Left kidney (tissue), 1 donor: ENCODE measurements at regions not wholly inside any gene's neighbourhood (a gene's known extent, or its start where the extent isn't known, plus 50 kb on each side); places are given as distances from the start of the nearest gene placed in this dataset.
"Not testable (repeated sequence)": the region's sequence is repeated elsewhere in the genome, so short reads cannot be mapped to it uniquely, and the experiment has no call there.

Experiments used
- DNase-seq: peaks from one replicate; pipeline ENCODE4 v3.0.0-alpha.2; 2013

DNA sequence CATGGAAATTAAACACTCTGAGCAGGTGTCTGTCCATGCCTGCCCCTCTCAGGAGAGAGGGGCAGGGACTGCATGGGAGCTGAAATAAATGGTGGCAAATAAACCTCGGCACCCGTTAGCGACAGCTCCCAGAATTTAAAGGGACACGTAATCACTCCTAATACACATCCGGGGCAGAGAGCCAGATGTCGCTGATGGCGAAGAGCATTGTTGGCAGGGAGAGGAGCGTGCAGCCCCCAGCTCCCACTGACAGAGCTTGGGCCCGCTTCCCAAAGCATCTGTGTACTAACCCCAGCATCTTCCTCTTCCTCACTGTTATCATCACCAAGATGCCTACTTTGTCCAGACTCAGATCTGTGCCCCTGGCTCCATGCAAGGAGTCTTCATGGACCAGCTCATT is 85.8 kb downstream of the IRX5 start:
- DNase-seq, result no peak

DNA sequence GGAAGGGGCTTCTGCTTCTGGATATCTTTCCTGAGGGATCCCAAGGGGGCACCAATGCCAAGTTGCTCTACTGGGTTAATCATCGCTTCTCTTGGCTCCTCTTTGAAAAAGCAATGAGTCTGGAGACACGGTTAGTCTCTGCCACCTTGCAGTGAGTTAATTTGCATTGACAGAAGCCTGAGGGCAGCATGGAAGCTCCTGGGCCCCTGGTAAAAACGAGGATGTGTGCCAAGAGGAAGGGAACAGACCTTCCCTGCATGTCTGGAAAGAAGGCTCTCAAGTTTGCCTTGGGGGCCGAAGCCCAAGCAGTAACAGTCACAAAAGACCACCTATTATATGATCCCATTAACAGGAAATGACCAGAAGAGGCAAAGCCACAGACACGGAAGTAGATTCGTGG is 86.7 kb downstream of the IRX5 start:
- DNase-seq, result no peak

DNA sequence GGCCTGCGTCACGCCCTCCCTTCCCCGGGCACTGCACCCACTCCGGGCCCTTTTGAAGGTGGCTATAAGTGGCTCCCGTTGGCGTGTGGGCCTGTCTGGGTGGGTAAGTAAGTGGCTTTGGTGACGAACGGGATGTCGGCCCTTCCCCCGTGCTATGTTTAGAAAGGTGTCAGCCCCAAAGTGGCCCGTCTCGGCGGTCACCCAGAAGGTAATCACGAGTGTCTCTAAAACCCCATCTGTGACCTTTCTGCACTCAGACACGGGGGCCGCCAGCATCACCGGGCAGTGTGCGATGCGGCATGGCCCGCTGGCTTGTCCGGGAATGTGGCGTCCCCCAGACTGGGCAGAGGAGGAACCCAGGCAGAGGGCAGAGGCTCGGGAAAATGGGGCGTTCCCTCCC is 88.2 kb downstream of the IRX5 start:
- DNase-seq, result no peak

DNA sequence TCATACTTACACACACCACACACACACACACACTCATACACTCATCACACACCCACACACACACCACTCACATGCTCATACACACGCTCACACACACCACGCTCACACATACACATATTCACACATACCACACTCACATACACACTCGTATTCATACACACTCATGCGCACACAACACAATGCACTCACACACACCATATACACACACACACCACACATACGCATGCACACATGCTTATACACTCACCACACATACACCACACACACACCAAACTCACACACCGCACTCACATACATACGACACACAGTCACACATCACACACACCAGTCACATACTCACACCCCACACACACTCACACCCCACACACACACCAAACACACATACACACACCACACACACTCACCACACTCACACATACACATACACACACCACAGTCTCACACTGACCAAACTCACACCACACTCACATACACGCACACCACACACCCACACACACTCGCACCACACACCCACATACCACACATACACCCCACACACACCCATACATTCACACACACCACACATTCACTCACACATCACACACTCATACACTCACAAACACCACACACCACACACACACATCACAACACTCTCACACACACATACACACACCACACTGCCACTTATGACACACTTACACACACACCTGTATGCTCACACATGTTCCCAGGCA is 88.9 kb downstream of the IRX5 start:
- DNase-seq, result no peak

DNA sequence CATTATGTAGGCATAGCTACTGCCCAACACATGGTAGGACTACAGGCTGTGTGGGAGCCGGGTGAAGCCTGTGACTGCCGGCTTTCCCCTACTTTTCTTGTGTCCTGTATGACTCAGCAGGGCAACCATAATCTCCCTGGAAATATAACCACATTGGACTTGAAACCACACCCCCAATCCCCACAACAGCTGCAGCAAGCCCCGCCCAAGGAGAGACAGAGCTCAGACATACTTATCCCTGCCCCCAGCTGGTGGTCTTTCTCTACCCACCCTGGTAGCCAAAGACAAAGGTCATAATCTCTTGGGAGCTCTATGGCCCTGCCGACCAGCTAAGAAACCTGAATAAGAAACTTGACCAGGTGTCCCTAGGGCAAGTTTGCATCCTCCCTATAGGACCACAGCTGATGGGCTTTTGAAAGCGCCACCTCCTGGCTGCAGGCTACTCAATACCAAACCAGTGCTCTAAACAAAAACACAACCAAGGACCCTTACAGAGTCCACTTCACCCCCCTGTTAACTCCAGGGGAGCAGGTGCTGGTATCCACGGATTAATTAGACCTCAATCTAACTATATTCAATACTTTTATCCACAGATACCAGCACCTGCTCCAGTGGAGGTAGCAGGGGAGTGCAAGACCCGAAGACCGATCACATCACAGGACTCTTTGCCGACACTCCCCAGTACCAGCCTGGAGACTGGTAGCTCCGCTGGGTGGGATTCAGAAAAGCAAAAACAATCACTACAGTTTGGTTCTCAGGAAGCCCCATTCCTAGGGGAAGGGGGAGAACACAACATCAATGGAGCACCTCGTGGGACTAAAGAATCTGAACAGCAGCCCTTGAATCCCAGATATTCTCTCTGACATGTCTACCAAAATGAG is 91.2 kb downstream of the IRX5 start:
- DNase-seq, result no peak

DNA sequence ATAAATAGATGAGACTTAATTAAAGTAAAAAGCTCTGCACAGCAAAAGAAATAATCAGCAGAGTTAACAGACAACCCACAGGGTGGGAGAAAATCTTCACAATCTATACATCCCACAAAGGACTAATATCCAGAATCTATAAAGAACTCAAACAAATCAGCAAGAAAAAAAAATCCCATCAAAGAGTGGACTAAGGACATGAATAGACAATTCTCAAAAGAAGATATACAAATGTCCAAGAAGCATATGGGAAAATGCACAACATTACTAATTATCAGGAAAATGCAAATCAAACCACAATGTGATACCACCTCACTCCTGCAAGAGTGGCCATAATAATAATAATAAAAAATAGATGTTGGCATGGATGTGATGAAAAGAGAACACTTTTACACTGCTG is 96.6 kb downstream of the IRX5 start:
- not testable (repeated sequence) for DNase-seq

DNA sequence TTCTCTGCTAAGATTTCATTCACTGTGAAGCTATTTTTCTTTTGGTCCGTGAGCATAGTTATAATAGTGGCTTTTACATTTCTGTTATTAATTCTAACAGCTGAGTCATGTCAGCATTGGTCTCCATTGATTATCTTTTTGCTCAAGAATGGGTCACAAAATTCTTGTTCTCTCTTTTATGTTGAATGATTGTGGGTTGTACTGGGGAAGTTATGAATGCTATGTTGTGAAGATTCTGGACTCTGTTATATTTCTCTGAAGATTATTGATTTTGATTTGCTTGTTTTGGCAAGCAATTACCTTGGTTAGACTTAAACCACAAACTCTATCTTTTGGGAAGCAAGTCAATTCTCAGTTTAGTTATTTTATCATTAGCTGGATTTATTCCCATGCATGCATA is 98.8 kb downstream of the IRX5 start:
- DNase-seq, result no peak

DNA sequence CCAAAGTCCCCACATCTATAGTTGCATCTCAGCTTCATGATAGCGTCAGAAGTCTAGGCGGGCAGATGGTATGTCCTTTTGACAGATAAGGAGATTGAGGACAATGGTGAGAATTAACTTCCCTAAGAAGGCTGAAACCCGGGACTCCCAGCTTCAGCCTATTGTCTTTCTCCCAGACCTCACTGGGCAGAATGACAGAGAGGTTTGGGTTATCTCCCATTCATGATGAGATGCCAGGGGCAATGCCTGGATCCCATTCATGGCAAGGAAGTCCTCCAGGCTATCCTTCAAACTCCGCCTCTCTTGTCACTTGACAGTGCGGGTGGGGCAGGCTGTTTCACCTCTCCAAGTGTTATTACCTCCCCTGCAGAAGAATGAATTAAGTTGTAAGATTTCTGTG is 100.3 kb downstream of the IRX5 start:
- no peak for DNase-seq

DNA sequence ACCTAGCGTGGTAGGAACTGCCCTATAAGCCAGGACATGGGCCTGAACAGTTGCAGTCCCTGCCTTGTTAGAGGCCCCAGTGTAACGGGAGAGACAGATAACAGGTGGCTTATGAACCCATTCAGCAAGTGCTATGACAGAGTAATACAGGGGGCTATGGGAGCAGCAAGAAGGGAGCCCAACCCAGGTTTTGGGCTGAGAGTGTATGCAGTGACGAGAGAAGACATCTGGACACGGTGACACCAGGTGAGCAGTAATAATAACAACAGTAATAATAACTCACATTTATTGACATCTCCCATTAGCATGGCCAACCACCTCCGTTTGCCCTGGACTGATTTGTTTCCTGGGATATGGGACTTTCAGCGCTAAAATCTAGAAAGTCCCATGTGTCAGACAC is 100.8 kb downstream of the IRX5 start:
- no peak for DNase-seq

DNA sequence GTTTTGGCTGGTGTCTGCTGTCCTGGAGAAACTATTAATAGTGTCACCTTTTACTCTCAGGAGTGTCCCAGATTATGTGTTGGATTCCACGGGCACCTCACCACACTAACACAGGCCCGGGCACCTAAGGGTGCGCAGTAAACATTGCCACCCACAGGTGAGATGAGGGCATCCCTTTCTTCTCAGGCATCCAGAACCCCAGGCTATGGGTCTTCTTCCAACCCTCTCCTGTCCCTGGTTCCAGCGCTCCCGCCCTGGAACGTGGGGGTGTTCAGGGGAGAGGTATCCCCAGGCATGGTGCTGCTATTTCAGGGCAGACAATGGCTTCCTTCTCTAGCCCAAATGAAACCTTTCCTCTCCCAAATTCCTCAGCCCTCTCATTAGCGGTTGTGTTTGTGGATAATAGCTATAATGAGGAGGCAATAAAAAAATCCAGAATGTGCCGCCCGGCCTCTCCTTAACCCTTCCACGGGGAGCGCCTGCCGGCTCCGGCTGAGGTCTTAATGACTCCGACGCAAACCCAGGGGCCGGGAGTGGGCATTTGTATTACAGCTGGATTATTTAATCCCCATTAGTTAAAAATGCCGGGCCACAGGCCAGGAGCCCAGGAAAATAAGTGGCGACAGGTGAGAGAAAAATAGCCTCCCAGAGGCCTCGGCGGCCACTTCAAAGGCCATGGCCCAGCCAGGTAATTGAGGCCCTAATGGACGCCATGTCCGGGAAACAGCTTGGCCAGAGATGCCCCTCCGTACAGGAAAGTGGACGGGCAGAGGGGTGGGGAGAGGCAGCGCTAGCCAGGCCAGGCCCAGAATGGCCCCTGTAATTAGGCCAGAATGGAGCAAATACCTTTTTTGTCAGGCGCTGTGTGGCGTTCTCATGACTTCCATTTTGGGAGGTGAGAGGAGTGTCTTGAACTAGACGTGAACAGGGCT is 102.8 kb downstream of the IRX5 start:
- DNase-seq, result no peak

DNA sequence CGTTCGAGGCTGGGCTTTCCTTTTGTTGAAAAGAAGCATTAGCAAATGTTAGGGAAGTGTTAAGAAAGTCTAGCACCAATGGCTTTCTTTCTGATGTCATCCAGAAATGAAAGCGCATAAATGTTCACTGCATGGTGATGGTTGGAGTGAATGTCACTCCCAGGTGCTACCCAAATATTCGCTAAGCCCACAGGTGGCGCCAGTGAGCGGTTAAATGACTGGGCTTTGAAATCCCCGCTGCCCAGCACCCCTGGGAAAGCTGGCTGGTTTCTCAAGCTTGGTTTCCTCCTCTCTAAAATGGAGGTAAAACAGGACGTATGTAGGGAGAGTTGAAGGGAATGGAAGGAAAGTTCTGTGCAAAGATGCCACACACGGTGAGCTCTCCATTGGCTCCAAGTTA is 104.4 kb downstream of the IRX5 start:
- DNase-seq, result peak; percentile 37

DNA sequence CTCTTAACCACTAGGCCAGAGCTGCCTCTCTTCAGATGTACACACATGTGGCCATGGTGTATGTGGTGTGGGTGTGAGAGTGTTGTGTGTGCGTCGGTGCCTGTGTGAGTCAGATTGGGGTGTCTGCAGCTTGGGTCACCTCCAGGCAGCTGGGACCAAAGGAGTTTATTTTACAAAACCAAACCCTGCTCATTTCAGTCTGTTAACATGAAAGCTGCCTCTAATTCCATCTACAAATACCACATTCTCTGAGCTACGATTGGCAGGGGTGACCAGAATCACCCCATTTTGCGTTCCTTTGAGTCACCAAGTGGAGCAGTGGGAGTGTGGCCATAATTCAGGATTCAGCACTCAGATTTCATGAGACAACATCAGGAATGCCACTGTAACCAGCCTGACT is 105.3 kb downstream of the IRX5 start:
- DNase-seq, result peak; percentile 25

DNA sequence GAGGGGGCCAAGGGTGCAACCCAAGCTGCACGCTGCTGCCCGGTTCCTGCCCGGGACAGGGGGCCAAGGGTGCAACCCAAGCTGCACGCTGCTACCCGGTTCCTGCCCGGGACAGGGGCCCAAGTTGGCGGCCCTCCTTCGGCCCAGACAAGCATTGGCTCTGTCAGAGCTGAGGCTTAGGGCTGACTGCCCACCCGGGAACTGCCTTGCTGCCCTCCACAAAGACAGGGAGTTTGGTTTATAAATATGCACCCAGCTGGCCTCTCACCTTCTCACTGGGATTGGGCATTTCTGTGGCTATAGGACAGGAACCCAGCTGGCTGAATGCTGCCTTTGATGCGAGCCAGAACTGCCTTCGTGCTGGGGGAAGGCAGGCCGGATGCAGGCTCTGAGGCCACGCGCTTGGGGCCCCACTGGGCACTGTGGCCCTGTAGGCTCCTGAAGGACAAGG is 105.7 kb downstream of the IRX5 start:
- DNase-seq, result no peak

DNA sequence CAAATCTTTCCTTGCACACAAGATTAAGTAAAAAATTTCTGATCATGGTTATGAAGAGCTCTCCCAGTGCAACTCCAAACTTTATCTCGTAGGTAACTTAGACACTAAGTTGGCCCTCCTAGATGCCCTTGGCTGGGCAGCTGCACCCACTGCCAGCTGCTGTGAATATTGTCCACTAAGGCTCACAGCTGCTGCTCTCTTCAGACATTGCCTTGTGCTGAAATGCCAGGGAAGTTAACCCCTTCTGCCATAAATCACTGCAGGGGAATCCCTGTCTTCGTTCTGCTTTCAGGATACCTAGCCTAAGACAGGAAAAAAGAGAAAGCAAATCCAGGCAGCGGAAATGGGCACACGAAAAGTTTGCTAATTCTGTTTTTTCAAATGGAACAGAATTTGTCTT is 106.4 kb downstream of the IRX5 start:
- peak; percentile 33 for DNase-seq

DNA sequence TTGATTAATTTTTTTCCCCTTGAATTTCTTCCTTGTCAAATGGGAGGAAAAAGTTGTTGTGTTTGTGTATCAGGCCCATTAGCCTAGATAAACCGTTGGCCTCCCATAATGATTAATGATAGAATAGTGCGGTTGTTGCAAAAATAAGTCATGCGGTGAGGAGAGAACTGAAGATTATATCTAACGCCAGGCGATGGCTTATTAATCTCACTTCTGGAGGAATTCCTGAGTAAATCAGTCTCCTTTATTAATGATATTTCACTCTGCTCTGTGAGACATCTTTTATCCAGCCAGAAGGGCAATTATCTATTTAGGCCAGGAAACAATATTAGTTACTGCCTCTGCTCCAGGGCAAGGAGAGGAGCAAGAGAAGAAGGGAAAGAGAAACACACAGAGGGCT is 107.3 kb downstream of the IRX5 start:
- DNase-seq, result no peak

DNA sequence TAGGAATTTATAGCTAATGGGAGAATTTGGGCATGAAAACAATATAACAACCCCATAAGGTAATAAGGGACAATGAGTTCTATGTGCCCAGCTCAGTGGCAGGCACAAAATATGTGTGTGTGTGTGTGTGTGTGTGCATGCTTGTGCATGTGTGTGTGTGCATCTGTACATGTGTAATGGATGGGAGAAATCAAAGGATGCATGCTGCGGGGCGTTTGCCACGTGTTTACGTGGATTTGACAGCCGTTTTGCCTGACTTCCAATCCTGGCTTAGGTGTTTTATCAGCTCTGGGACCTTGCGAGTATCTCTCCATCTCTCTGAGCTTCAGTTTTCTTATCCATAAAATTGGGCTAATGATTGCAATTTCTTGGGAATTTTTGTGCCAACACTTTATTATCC is 108.4 kb downstream of the IRX5 start:
- DNase-seq, result no peak

DNA sequence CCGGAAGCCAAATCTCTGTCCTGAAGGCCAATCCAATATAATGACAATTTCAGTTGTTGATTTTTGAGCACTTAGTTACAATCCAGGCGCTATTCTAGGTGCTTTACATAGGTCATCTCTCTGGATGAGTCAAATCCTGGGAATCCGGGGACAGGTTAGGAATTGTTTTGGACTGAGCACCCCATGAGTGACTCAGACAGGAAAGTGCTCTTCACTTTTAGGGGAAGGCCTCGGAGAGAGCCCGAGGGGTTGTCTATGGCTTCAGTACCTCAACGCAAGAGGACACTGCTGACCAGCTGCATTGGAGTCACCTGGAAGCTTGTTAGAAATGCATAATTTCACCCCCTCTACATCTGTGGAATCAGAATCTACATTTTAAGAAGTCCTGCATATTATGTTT is 108.8 kb downstream of the IRX5 start:
- DNase-seq, result no peak

DNA sequence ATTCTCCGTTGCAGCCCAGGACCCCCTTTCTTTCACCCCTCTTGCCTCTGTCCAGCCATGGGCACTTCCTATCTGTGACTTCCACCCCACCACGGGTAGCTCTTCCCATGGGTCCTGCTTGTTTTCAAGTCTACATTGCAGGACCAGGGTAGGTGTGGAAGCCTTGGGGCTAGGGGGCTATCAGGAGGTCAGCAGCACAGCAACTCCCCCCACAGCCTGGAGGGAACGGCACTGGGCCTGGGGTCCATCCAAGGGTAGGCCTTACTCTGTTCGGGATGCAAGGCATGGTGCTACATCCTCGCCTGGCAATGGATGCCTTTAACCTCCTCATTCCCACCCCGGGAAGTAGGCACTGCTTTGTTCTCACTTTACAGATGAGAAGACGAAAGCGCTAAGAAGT is 109.3 kb downstream of the IRX5 start:
- DNase-seq, result no peak

DNA sequence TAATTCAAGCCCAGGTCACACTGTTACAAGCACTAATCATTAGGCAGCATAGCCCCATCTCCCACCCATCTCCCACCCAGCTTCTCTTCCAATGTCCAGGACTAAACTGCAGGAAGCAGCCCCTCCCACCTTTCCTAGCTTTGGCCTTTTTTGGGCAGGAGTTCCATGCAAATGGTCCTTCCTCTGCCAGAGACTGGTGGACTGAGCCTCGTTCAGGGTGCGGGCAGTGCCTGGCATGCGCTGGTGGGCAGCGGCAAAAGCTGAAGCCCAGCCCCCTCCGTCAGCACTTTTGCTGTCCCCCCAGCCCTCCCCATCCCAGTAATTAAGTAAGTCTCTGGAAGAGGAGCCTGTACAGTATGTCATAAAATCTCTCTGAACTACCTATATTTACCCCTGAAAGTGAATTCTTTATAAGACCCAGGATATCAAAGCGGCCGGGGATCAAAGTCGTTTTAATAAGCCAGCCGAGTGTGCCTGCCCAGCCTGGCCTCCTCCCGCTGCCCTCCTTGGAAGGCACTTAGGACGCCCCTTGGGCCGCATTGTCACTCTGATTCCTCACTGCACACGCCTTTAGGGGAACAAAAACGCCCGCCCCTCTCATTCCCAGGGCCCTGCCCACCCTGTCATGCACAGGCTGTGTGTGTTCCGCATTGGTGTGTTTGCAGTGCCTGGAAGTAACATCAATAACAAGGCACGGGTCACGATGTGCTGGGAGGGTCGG is 109.9 kb downstream of the IRX5 start:
- no peak for DNase-seq

DNA sequence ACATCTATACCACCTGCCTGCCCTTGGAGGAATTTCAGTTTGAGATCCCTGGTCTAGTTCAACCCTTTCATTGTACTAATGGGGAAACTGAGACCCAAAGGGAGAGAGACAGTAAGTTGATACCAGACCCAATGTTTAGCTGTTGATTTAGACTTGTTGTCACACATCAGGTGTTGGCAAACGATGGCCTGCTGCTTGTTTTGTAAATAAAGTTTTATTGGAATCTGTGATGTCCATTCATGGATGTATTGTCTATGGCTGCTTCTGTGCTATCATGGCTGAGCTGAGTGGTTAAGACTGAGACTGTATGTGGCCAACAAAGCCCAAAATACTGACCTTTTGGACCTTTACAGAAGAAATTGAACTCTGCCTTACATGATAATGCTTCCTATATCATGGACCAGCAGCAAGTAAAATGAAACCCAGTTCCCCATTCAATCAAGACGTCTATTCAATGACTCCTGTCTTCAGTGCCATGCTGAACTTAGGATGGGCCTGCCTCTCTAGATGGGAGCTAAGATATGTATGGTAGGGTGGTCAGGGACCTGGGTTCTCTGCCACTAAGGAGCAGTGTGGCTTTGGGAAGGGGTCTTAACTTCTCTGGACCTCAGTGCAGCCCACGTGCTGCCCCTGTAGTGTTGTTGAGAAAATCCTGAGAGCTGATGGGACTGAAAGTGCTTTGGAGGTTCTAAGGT is 111.0 kb downstream of the IRX5 start:
- DNase-seq, result no peak
